CD8-positive, alpha-beta memory T cell (primary cell): ENCODE measurements at regions not wholly inside any gene's neighbourhood (a gene's known extent, or its start where the extent isn't known, plus 50 kb on each side); places are given as distances from the start of the nearest gene placed in this dataset.

Experiments used
- CTCF ChIA-PET: fragments of 350-600 bp; sonication (Branson Sonifier 250); formaldehyde crosslinking; loops from one replicate; lab custom pipeline; 2021; ENCODE audit warnings: antibody characterized with exemption; lab: Charles Lee
- POLR2A ChIA-PET: fragments of 350-600 bp; sonication (Branson Sonifier 250); formaldehyde crosslinking; loops from one replicate; lab custom pipeline; 2021; ENCODE audit warnings: antibody characterized with exemption; lab: Charles Lee
- DNase-seq, 5 donors: peaks; one replicate each; pipeline versions ENCODE4 v3.0.0 to v3.0.0-alpha.2; 2020 to 2022; ENCODE audit warnings: mixed read lengths in 1 of 5
- H3K27ac ChIP-seq: one replicate; pipeline ENCODE4 v1.7.0; 2013; ENCODE audit warnings: low read depth, mild to moderate bottlenecking, low read length, moderate library complexity
- H3K27me3 ChIP-seq: 2 replicates; pipeline ENCODE4 v1.7.0; 2013; ENCODE audit warnings: low read length, mild to moderate bottlenecking; ENCODE audit not compliant: insufficient read depth, poor library complexity, severe bottlenecking
- H3K36me3 ChIP-seq: 2 replicates; pipeline ENCODE4 v1.7.0; 2013; ENCODE audit warnings: mild to moderate bottlenecking, low read length, moderate library complexity; ENCODE audit not compliant: insufficient read depth
- H3K4me1 ChIP-seq: 2 replicates; pipeline ENCODE4 v1.7.0; 2013; ENCODE audit warnings: mild to moderate bottlenecking, low read length, moderate library complexity; ENCODE audit not compliant: insufficient read depth
- H3K4me3 ChIP-seq: 2 replicates; pipeline ENCODE4 v1.7.0; 2013; ENCODE audit warnings: mild to moderate bottlenecking, low read length
- H3K9me3 ChIP-seq: 2 replicates; pipeline ENCODE4 v1.7.0; 2013; ENCODE audit warnings: mild to moderate bottlenecking, low read length
- H3K27ac Mint-ChIP-seq, 8 donors: one replicate each; pipeline ENCODE4 v1.8.0; 2020 to 2021; ENCODE audit warnings: mixed read lengths in 8 of 8, mild to moderate bottlenecking in 6 of 8, inconsistent platforms in 3 of 8, moderate library complexity in 3 of 8
- H3K27me3 Mint-ChIP-seq, 2 donors: one replicate each; pipeline ENCODE4 v1.8.0; 2020 to 2021; ENCODE audit warnings: mixed read lengths in 2 of 2, mild to moderate bottlenecking in 1 of 2, moderate library complexity in 1 of 2
- H3K36me3 Mint-ChIP-seq, 3 donors: one replicate each; pipeline ENCODE4 v1.8.0; 2020 to 2021; ENCODE audit warnings: mixed read lengths in 3 of 3, inconsistent platforms in 1 of 3, mild to moderate bottlenecking in 1 of 3
- H3K4me1 Mint-ChIP-seq, 3 donors: one replicate each; pipeline ENCODE4 v1.8.0; 2020 to 2021; ENCODE audit warnings: mixed read lengths in 3 of 3, inconsistent platforms in 1 of 3, mild to moderate bottlenecking in 1 of 3
- H3K4me3 Mint-ChIP-seq, 7 donors: one replicate each; pipeline ENCODE4 v1.8.0; 2020 to 2021; ENCODE audit warnings: mixed read lengths in 7 of 7, mild to moderate bottlenecking in 6 of 7, moderate library complexity in 4 of 7, inconsistent platforms in 2 of 7
- H3K9me3 Mint-ChIP-seq, 5 donors: one replicate each; pipeline ENCODE4 v1.8.0; 2020 to 2022; ENCODE audit warnings: mixed read lengths in 5 of 5, mild to moderate bottlenecking in 3 of 5, moderate library complexity in 2 of 5, inconsistent platforms in 1 of 5

GRCh38 chr3:31274326-31275024 is 258.2 kb upstream of the STT3B start:
- DNase-seq = no peak
- Histone ChIP-seq H3K4me3 (no peak overlapping the region), H3K27ac (no peak overlapping the region), H3K4me1 (no peaks in the 10 kb centered on the region), H3K9me3 (no peaks in the 10 kb centered on the region), H3K36me3 (no peaks in the 10 kb centered on the region), H3K27me3 (no peaks in the 10 kb centered on the region)
- H3K4me3 Mint-ChIP-seq = no peak overlapping the region
- CTCF ChIA-PET = no interaction called here
- no peak overlapping the region for H3K27ac Mint-ChIP-seq
- peaks cover 0 to 5% (median 0%) of the 10 kb centered on the region in 3 donors for H3K36me3 Mint-ChIP-seq
- no peaks in the 10 kb centered on the region for H3K9me3 Mint-ChIP-seq
- POLR2A ChIA-PET = no interaction called here
- H3K27me3 Mint-ChIP-seq = peaks cover 1 to 4% of the 10 kb centered on the region in 2 donors
- H3K4me1 Mint-ChIP-seq = peaks cover 7 to 9% (median 8%) of the 10 kb centered on the region in 3 donors

GRCh38 chr3:31275038-31275572 is 257.6 kb upstream of the STT3B start:
- Mint-ChIP-seq H3K9me3 (no peaks in the 10 kb centered on the region), H3K36me3 (peaks cover 0 to 5% (median 0%) of the 10 kb centered on the region in 3 donors), H3K4me3 (no peak overlapping the region), H3K4me1 (peaks cover 7 to 9% (median 8%) of the 10 kb centered on the region in 3 donors), H3K27ac (no peak overlapping the region), H3K27me3 (peaks cover 1 to 4% of the 10 kb centered on the region in 2 donors)
- Histone ChIP-seq H3K4me1 (no peaks in the 10 kb centered on the region), H3K36me3 (no peaks in the 10 kb centered on the region), H3K27ac (no peak overlapping the region), H3K4me3 (no peak overlapping the region), H3K27me3 (no peaks in the 10 kb centered on the region), H3K9me3 (no peaks in the 10 kb centered on the region)
- POLR2A ChIA-PET = no interaction called here
- DNase-seq = no peak
- CTCF ChIA-PET = no interaction called here

DNA sequence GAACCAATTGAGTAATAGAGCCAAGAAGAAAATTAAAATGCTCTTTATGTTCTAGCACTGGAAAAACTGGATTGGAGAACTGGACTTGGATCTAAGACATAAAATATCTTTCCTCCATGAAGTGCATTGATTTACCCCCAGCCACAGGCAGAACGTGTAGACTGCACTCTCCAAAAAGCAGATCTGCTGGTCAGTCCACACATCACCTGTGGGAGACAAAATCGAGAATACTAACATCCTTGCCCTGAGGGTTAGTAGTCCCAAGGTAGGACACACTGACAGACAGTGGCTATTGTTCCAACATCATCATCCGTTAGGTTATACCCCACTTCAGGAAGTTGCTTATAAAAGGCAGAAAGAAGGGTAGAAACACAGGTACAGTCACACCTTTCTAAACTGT is 257.1 kb upstream of the STT3B start:
- POLR2A ChIA-PET = no interaction called here
- no peak for DNase-seq
- Mint-ChIP-seq H3K4me1 (peaks cover 7 to 9% (median 8%) of the 10 kb centered on the region in 3 donors), H3K4me3 (no peak overlapping the region), H3K27ac (no peak overlapping the region), H3K36me3 (peaks cover 0 to 7% (median 0%) of the 10 kb centered on the region in 3 donors), H3K9me3 (no peaks in the 10 kb centered on the region), H3K27me3 (peaks cover 1 to 4% of the 10 kb centered on the region in 2 donors)
- Histone ChIP-seq H3K4me3 (no peak overlapping the region), H3K27ac (no peak overlapping the region), H3K4me1 (no peaks in the 10 kb centered on the region), H3K9me3 (no peaks in the 10 kb centered on the region), H3K36me3 (no peaks in the 10 kb centered on the region), H3K27me3 (no peaks in the 10 kb centered on the region)
- CTCF ChIA-PET = no interaction called here

GRCh38 chr3:31277582-31277981 is 255.1 kb upstream of the STT3B start:
- POLR2A ChIA-PET = no interaction called here

GRCh38 chr3:31278532-31278931 is 254.2 kb upstream of the STT3B start:
- H3K36me3 ChIP-seq = no peaks in the 10 kb centered on the region
- no peaks in the 10 kb centered on the region for H3K9me3 ChIP-seq
- ChIA-PET CTCF (interaction anchor here (1.6 kb wide), 1 partner anchor 10 kb away, joined by 5 read pairs; no protein-coding TSS in a partner anchor), POLR2A (no interaction called here)
- H3K27ac ChIP-seq = no peak overlapping the region
- H3K27me3 Mint-ChIP-seq = no peaks in the 10 kb centered on the region
- no peak overlapping the region for H3K4me3 ChIP-seq
- no peak overlapping the region for H3K4me3 Mint-ChIP-seq
- peaks cover 0 to 8% (median 0%) of the 10 kb centered on the region in 3 donors for H3K36me3 Mint-ChIP-seq
- no peaks in the 10 kb centered on the region for H3K4me1 ChIP-seq
- H3K4me1 Mint-ChIP-seq = peaks cover 6 to 9% (median 8%) of the 10 kb centered on the region in 3 donors
- H3K9me3 Mint-ChIP-seq = no peaks in the 10 kb centered on the region
- H3K27me3 ChIP-seq = no peaks in the 10 kb centered on the region
- H3K27ac Mint-ChIP-seq = peak overlapping the region in 1 of 8 donors; percentile 66
- DNase-seq = no peak

More at GRCh38 chr3:31277582-31277981, 255.1 kb upstream of the STT3B start:
- no peaks in the 10 kb centered on the region for H3K9me3 Mint-ChIP-seq
- no peaks in the 10 kb centered on the region for H3K4me1 ChIP-seq
- no peak overlapping the region for H3K27ac Mint-ChIP-seq
- H3K4me3 ChIP-seq = no peak overlapping the region
- no peaks in the 10 kb centered on the region for H3K36me3 ChIP-seq
- H3K27ac ChIP-seq = no peak overlapping the region
- DNase-seq = no peak
- H3K36me3 Mint-ChIP-seq = peaks cover 0 to 6% (median 0%) of the 10 kb centered on the region in 3 donors
- H3K4me3 Mint-ChIP-seq = no peak overlapping the region
- no peaks in the 10 kb centered on the region for H3K9me3 ChIP-seq
- H3K27me3 ChIP-seq = no peaks in the 10 kb centered on the region
- no peaks in the 10 kb centered on the region for H3K27me3 Mint-ChIP-seq
- peaks cover 6 to 9% (median 8%) of the 10 kb centered on the region in 3 donors for H3K4me1 Mint-ChIP-seq
- CTCF ChIA-PET = interaction anchor here (1.6 kb wide), 1 partner anchor 9 kb away, joined by 5 read pairs; no protein-coding TSS in a partner anchor

DNA sequence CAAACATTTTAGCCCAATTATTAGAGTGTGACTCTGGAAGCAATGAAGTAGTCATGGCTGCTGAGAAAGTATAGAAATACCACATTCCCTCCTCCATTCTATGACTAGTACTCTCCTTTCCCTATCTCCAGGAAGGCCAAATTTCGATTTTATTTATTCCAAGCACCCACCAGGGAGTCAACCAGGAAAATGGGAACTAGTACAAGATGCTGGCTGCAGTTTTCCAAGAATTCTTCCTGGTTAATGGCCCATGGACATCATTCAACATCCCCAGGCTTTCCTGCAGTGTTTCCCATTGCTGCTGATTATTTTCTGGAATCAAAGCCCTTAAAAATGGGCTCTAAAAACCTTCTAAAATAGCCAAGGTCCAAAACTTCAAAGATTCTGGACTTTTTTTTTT is 247.9 kb upstream of the STT3B start:
- no peak overlapping the region for H3K4me3 ChIP-seq
- no peak overlapping the region for H3K4me3 Mint-ChIP-seq
- peaks cover 0 to 1% of the 10 kb centered on the region in 2 donors for H3K27me3 Mint-ChIP-seq
- H3K36me3 ChIP-seq = no peaks in the 10 kb centered on the region
- DNase-seq = no peak
- no peaks in the 10 kb centered on the region for H3K4me1 ChIP-seq
- H3K9me3 ChIP-seq = no peaks in the 10 kb centered on the region
- no peak overlapping the region for H3K27ac ChIP-seq
- peaks cover 11 to 22% (median 16%) of the 10 kb centered on the region in 3 donors for H3K4me1 Mint-ChIP-seq
- no peaks in the 10 kb centered on the region for H3K27me3 ChIP-seq
- H3K36me3 Mint-ChIP-seq = peaks cover 0 to 14% (median 0%) of the 10 kb centered on the region in 3 donors
- H3K9me3 Mint-ChIP-seq = no peaks in the 10 kb centered on the region
- H3K27ac Mint-ChIP-seq = no peak overlapping the region
- CTCF ChIA-PET = no interaction called here
- POLR2A ChIA-PET = no interaction called here

DNA sequence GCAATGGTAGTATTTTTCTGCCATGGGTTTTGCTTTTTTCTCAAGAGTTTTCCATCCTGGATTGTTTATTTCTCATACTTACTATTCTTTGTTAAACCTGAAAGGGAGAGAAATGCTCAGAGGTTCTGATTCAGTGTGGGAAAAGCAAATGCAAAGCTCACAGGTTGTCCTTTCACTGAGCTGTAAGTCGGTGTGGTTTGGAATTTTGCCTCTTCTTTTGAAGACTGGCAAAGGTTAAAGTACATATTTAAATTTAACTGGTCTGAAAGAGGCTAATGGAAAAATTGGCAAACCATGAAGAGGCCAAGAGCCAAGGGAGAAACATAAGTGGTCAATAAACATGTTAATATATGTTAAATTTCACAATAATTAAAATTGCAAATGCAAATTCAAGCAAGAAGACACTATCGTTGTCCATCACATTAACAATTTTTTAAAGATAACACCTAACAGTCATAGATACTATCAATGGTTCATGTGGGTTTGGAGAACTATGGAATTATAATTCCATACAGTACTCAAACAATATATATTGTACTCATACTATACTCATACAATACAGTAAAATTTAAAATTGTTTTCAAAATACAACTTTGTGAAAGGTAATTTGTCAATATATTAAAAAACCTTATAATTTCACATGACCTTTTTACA is 246.8 kb upstream of the STT3B start:
- H3K27ac Mint-ChIP-seq = no peak overlapping the region
- H3K9me3 ChIP-seq = no peaks in the 10 kb centered on the region
- no peaks in the 10 kb centered on the region for H3K9me3 Mint-ChIP-seq
- H3K27ac ChIP-seq = no peak overlapping the region
- ChIA-PET POLR2A (no interaction called here), CTCF (no interaction called here)
- H3K36me3 Mint-ChIP-seq = peaks cover 0 to 20% (median 0%) of the 10 kb centered on the region in 3 donors
- H3K4me1 Mint-ChIP-seq = peaks cover 12 to 22% (median 16%) of the 10 kb centered on the region in 3 donors
- peaks cover 0 to 1% of the 10 kb centered on the region in 2 donors for H3K27me3 Mint-ChIP-seq
- no peak overlapping the region for H3K4me3 ChIP-seq
- no peak overlapping the region for H3K4me3 Mint-ChIP-seq
- no peak for DNase-seq
- no peaks in the 10 kb centered on the region for H3K4me1 ChIP-seq
- H3K36me3 ChIP-seq = no peaks in the 10 kb centered on the region
- no peaks in the 10 kb centered on the region for H3K27me3 ChIP-seq

- Histone ChIP-seq H3K36me3 (no peaks in the 10 kb centered on the region), H3K27ac (no peak overlapping the region), H3K9me3 (no peaks in the 10 kb centered on the region), H3K27me3 (no peaks in the 10 kb centered on the region), H3K4me1 (no peaks in the 10 kb centered on the region), H3K4me3 (no peak overlapping the region)
- Mint-ChIP-seq H3K36me3 (peaks cover 0 to 16% (median 0%) of the 10 kb centered on the region in 3 donors), H3K27me3 (peaks cover 1 to 4% of the 10 kb centered on the region in 2 donors), H3K4me1 (peaks cover 12 to 22% (median 16%) of the 10 kb centered on the region in 3 donors), H3K9me3 (no peaks in the 10 kb centered on the region), H3K27ac (no peak overlapping the region), H3K4me3 (peak overlapping the region in 1 of 7 donors; percentile 57)
- ChIA-PET POLR2A (no interaction called here), CTCF (no interaction called here)
- no peak for DNase-seq
Measured at GRCh38 chr3:31288224-31288623, 244.5 kb upstream of the STT3B start.
